ENCODE measurements at regions not wholly inside any gene's neighbourhood (a gene's known extent, or its start where the extent isn't known, plus 50 kb on each side); places are given as distances from the start of the nearest gene placed in this dataset.
"Not testable (repeated sequence)": the region's sequence is repeated elsewhere in the genome, so short reads cannot be mapped to it uniquely, and the experiment has no call there.

- no peak for DNase-seq
Measured at GRCh38 chr2:36302911-36303310, 52.7 kb upstream of the CRIM1 start.

- no peak for DNase-seq
Measured at GRCh38 chr2:36301843-36302242, 53.7 kb upstream of the CRIM1 start.

GRCh38 chr2:36300697-36301096 is 54.9 kb upstream of the CRIM1 start:
- DNase-seq = no peak

- no peak for DNase-seq
Measured at GRCh38 chr2:36296798-36297197, 58.8 kb upstream of the CRIM1 start.

GRCh38 chr2:36294316-36294721 is 61.3 kb upstream of the CRIM1 start:
- no peak for DNase-seq

- no peak for DNase-seq
Measured at GRCh38 chr2:36290306-36290856, 65.2 kb upstream of the CRIM1 start.

- no peak for DNase-seq
Measured at GRCh38 chr2:36289731-36290130, 65.8 kb upstream of the CRIM1 start.

GRCh38 chr2:36287363-36288275 is 68.0 kb upstream of the CRIM1 start:
- DNase-seq = no peak

- DNase-seq = not testable (repeated sequence)
Measured at GRCh38 chr2:36279506-36279905, 76.1 kb upstream of the CRIM1 start.

GRCh38 chr2:36277881-36278523 is 77.6 kb upstream of the CRIM1 start:
- DNase-seq = no peak

- no peak for DNase-seq
Measured at GRCh38 chr2:36277146-36277808, 78.3 kb upstream of the CRIM1 start.

- no peak for DNase-seq
Measured at GRCh38 chr2:36271266-36271665, 84.3 kb upstream of the CRIM1 start.

GRCh38 chr2:36270758-36271157 is 84.8 kb upstream of the CRIM1 start:
- no peak for DNase-seq

GRCh38 chr2:36267194-36267593 is 88.4 kb upstream of the CRIM1 start:
- no peak for DNase-seq

- DNase-seq = no peak
Measured at GRCh38 chr2:36266536-36267121, 88.9 kb upstream of the CRIM1 start.

- no peak for DNase-seq
Measured at GRCh38 chr2:36262581-36262980, 93.0 kb upstream of the CRIM1 start.

- no peak for DNase-seq
Measured at GRCh38 chr2:36255863-36256262, 99.7 kb upstream of the CRIM1 start.

GRCh38 chr2:36253086-36253485 is 102.5 kb upstream of the CRIM1 start:
- DNase-seq = no peak

GRCh38 chr2:36246320-36246990 is 109.1 kb upstream of the CRIM1 start:
- no peak for DNase-seq

GRCh38 chr2:36245651-36246050 is 109.9 kb upstream of the CRIM1 start:
- DNase-seq = no peak

GRCh38 chr2:36238106-36238505 is 117.5 kb upstream of the CRIM1 start:
- DNase-seq = no peak

- no peak for DNase-seq
Measured at GRCh38 chr2:36235882-36236281, 119.7 kb upstream of the CRIM1 start.

Data from effector CD4-positive, alpha-beta T cell (primary cell).